ENCODE measurements at regions not wholly inside any gene's neighbourhood (a gene's known extent, or its start where the extent isn't known, plus 50 kb on each side); places are given as distances from the start of the nearest gene placed in this dataset.

DNA sequence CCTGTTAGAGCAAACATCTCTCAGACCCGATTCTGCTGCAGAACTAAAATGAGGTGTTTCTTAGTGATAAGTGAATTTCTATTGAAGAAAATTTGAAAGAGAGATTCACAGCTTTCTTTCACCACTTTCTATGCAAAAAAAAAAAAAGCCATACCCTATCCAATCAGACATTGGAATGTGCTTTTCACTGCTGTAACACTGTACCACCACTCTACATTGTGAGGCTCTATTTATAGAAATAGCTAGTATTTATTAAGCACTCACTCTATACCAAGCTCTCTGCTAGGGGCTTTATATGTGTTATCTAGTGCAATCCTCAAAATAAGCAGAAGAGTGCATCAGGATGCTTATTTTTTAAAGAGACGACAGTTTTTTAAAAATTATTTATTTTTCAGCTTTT, 580.6 kb upstream of the VRK2 start:
- Mint-ChIP-seq H3K36me3 (no peaks in the 10 kb centered on the region), H3K4me1 (no peaks in the 10 kb centered on the region), H3K27ac (no peak overlapping the region), H3K9me3 (peaks cover 2% of the 10 kb centered on the region), H3K27me3 (ENCODE audit: insufficient read depth, low read depth) (no peaks in the 10 kb centered on the region), H3K4me3 (no peak overlapping the region)
- Histone ChIP-seq H2AFZ (replicated peaks) (no peak overlapping the region), H3K9ac (no peak overlapping the region), H3K9me3 (ENCODE audit: low read depth) (no peaks in the 10 kb centered on the region), H3K4me1 (no peaks in the 10 kb centered on the region), H3K27me3 (no peaks in the 10 kb centered on the region), H4K20me1 (ENCODE audit: low read depth) (no peaks in the 10 kb centered on the region), H3K4me2 (no peak overlapping the region), H3K4me3 (no peak overlapping the region), H3F3A (ENCODE audit: low read depth) (no peaks in the 10 kb centered on the region), H3K79me2 (ENCODE audit: low read depth) (no peaks in the 10 kb centered on the region), H3K36me3 (no peaks in the 10 kb centered on the region), H3K27ac (no peak overlapping the region)
- no peak for DNase-seq (ENCODE audit: low spot score)
- TF ChIP-seq EZH2phosphoT487 (IDR thresholded peaks at IDR 0.05) (no peak), EZH2 (IDR thresholded peaks at IDR 0.05) (no peak), CTCF (IDR thresholded peaks at IDR 0.05) (no peak)

DNA sequence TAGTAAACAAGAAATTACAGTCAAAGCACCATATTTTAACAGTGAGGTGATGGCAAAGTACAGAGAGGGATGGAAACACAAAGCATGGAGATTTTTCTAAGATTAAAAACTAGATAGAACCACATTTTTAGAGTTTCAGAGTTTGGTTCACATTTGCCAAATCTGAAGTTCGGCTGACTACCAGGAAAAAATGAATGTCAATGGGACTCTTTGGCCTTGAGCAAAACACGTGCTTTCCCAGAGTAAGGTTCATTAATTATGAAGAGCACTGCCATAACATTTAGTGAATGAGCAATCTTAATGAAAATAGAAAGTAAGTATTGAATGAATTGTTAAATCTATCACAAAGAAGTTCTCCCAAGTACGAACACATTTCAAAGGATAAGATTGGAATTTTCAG, 571.2 kb upstream of the VRK2 start:
- Histone ChIP-seq H3K27me3 (no peaks in the 10 kb centered on the region), H2AFZ (replicated peaks) (no peak overlapping the region), H3F3A (ENCODE audit: low read depth) (no peaks in the 10 kb centered on the region), H3K4me3 (no peak overlapping the region), H3K79me2 (ENCODE audit: low read depth) (no peaks in the 10 kb centered on the region), H3K4me2 (no peak overlapping the region), H3K36me3 (no peaks in the 10 kb centered on the region), H3K27ac (no peak overlapping the region), H3K9me3 (ENCODE audit: low read depth) (no peaks in the 10 kb centered on the region), H3K4me1 (no peaks in the 10 kb centered on the region), H3K9ac (no peak overlapping the region), H4K20me1 (ENCODE audit: low read depth) (no peaks in the 10 kb centered on the region)
- Mint-ChIP-seq H3K4me1 (no peaks in the 10 kb centered on the region), H3K27ac (no peak overlapping the region), H3K4me3 (no peak overlapping the region), H3K9me3 (no peaks in the 10 kb centered on the region), H3K36me3 (no peaks in the 10 kb centered on the region), H3K27me3 (ENCODE audit: insufficient read depth, low read depth) (no peaks in the 10 kb centered on the region)
- no peak for DNase-seq (ENCODE audit: low spot score)
- TF ChIP-seq CTCF (IDR thresholded peaks at IDR 0.05) (no peak), EZH2 (IDR thresholded peaks at IDR 0.05) (no peak)

- H3K27ac Mint-ChIP-seq: no peak overlapping the region
- no peaks in the 10 kb centered on the region for H3K9me3 ChIP-seq (ENCODE audit: low read depth)
- TF ChIP-seq EZH2 (IDR thresholded peaks at IDR 0.05) (no peak), EZH2phosphoT487 (IDR thresholded peaks at IDR 0.05) (no peak), CTCF (IDR thresholded peaks at IDR 0.05) (no peak)
- H3K9me3 Mint-ChIP-seq: no peaks in the 10 kb centered on the region
- H3K36me3 Mint-ChIP-seq: no peaks in the 10 kb centered on the region
- no peak overlapping the region for H3K4me3 ChIP-seq
- no peaks in the 10 kb centered on the region for H3K27me3 ChIP-seq
- no peaks in the 10 kb centered on the region for H3K4me1 Mint-ChIP-seq
- H4K20me1 ChIP-seq (ENCODE audit: low read depth): no peaks in the 10 kb centered on the region
- H3K9ac ChIP-seq: no peak overlapping the region
- H3K79me2 ChIP-seq (ENCODE audit: low read depth): no peaks in the 10 kb centered on the region
- H3K27ac ChIP-seq: no peak overlapping the region
- no peaks in the 10 kb centered on the region for H3K4me1 ChIP-seq
- H3F3A ChIP-seq (ENCODE audit: low read depth): no peaks in the 10 kb centered on the region
- H3K36me3 ChIP-seq: no peaks in the 10 kb centered on the region
- H2AFZ ChIP-seq (replicated peaks): no peak overlapping the region
- no peaks in the 10 kb centered on the region for H3K27me3 Mint-ChIP-seq (ENCODE audit: insufficient read depth, low read depth)
- DNase-seq (ENCODE audit: low spot score): no peak
- no peak overlapping the region for H3K4me2 ChIP-seq
- H3K4me3 Mint-ChIP-seq: no peak overlapping the region
Measured at GRCh38 chr2:57479981-57480380, 566.6 kb upstream of the VRK2 start.

DNA sequence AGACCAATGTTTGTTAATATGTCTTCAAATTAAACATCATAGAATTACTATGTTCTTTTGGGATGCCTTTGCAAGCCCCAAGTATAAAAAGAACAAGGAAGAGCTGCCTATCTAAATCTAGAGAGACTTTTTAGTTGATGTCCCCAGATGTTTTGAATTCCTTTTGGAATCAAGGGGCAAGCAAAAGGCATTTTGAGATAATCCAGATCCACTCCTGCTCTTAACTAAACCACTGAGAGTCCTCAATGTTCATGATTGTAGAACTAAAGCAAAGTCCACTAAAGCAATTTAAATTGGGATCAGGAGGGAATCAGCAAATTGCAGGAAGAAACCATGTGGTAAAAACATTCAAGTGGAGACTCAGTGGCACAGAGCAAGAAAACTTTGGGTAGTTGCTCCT, 558.5 kb upstream of the VRK2 start:
- Histone ChIP-seq H3K27ac (no peak overlapping the region), H3K4me2 (no peak overlapping the region), H3K4me1 (no peaks in the 10 kb centered on the region), H2AFZ (replicated peaks) (peak overlapping the region; percentile 37), H4K20me1 (ENCODE audit: low read depth) (no peaks in the 10 kb centered on the region), H3K9ac (no peak overlapping the region), H3K79me2 (ENCODE audit: low read depth) (no peaks in the 10 kb centered on the region), H3F3A (ENCODE audit: low read depth) (no peaks in the 10 kb centered on the region), H3K36me3 (no peaks in the 10 kb centered on the region), H3K27me3 (no peaks in the 10 kb centered on the region), H3K4me3 (no peak overlapping the region), H3K9me3 (ENCODE audit: low read depth) (no peaks in the 10 kb centered on the region)
- Mint-ChIP-seq H3K4me3 (no peak overlapping the region), H3K4me1 (no peaks in the 10 kb centered on the region), H3K36me3 (no peaks in the 10 kb centered on the region), H3K27ac (no peak overlapping the region), H3K27me3 (ENCODE audit: insufficient read depth, low read depth) (no peaks in the 10 kb centered on the region), H3K9me3 (no peaks in the 10 kb centered on the region)
- no peak for DNase-seq (ENCODE audit: low spot score)
- TF ChIP-seq CTCF (IDR thresholded peaks at IDR 0.05) (no peak), EZH2 (IDR thresholded peaks at IDR 0.05) (no peak), EZH2phosphoT487 (IDR thresholded peaks at IDR 0.05) (no peak)
